ENCODE measurements at regions not wholly inside any gene's neighbourhood (a gene's known extent, or its start where the extent isn't known, plus 50 kb on each side); places are given as distances from the start of the nearest gene placed in this dataset.

DNA sequence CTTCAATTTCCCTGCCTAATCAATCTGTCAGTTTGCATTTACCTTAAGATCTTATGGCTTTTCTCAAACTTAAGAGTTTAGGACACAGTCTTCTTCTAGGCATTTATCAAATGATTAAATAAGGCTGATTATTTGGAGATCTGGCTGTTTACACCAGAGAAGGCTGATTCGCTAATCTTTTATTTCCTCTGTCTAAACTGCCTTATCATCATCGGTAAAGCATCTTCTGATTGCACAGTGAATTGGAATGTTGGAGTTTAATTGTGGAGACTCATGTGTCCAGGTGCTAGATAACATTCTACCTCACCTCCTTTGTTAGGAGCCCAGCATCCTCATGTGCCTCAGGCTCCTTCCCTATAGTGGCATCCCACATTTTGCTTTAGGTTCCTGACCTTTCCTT, 100.3 kb upstream of the DDIT4L start:
- Histone ChIP-seq H3K27me3 (ENCODE audit: insufficient read depth, low read length) (no peaks in the 10 kb centered on the region), H3K9me3 (ENCODE audit: control insufficient read depth in 1 of 2, insufficient read depth in 1 of 2, low read depth in 1 of 2, low read length in 2 of 2) (no peaks in the 10 kb centered on the region), H3K79me2 (ENCODE audit: insufficient read depth, low read length) (no peaks in the 10 kb centered on the region), H3K9ac (ENCODE audit: low read length) (no peak overlapping the region), H3K4me2 (ENCODE audit: low read length) (no peak overlapping the region), H3K9me2 (ENCODE audit: insufficient read depth) (no peaks in the 10 kb centered on the region), H4K20me1 (ENCODE audit: insufficient read depth) (no peaks in the 10 kb centered on the region), H3K4me1 (ENCODE audit: control insufficient read depth in 1 of 2, insufficient read depth in 2 of 2, low read length in 2 of 2) (peaks cover 0 to 7% of the 10 kb centered on the region in 2 experiments; a peak in 1 of 4 replicates), H3K27ac (ENCODE audit: low read depth, low read length) (no peak overlapping the region), H2AFZ (ENCODE audit: low read depth, low read length, poor library complexity, severe bottlenecking) (no peak overlapping the region), H3K4me3 (replicated peaks in 1 of 2; ENCODE audit: low read depth in 1 of 2, low read length in 2 of 2) (no peak overlapping the region), H3K36me3 (ENCODE audit: control insufficient read depth in 1 of 2, insufficient read depth in 2 of 2, low read length in 2 of 2) (no peaks in the 10 kb centered on the region)
- no TSS peak for BruUV-seq (replicated peaks)
- POLR2A ChIA-PET: interaction anchor here (1.0 kb wide), 1 partner anchor 8 kb away, joined by 3 read pairs; no protein-coding TSS in a partner anchor
- ATAC-seq (no peak), DNase-seq (ENCODE audit: low read depth, low spot score) (no peak)
- intact Hi-C loops (cut with micrococcal nuclease): no loop called here
- CTCF ChIA-PET: no interaction called here
- RAD21 ChIA-PET (ENCODE audit: low non-redundant PET in 1 of 2, low total read pairs in 2 of 2, uncharacterized antibody in 2 of 2, unreplicated experiment in 2 of 2): no interaction called here
- no peak for TF ChIP-seq EZH2phosphoT487 (IDR thresholded peaks at IDR 0.05; ENCODE audit: borderline replicate concordance)
- no peak for TF ChIP-seq ZNF274 (IDR thresholded peaks at IDR 0.05; ENCODE audit: low read depth, low read length)
- TF ChIP-seq, protein P1, sequence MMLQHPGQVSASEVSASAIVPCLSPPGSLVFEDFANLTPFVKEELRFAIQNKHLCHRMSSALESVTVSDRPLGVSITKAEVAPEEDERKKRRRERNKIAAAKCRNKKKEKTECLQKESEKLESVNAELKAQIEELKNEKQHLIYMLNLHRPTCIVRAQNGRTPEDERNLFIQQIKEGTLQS (IDR thresholded peaks at IDR 0.05): no peak
- TF ChIP-seq YY1 (IDR thresholded peaks at IDR 0.05; ENCODE audit: extremely low read depth, insufficient replicate concordance, low read depth, low read length): no peak
- TF ChIP-seq EZH2 (IDR thresholded peaks at IDR 0.05): no peak
- no peak for TF ChIP-seq POLR2AphosphoS5 (IDR thresholded peaks at IDR 0.05; ENCODE audit: low read depth, low read length)
- no peak for TF ChIP-seq TCF7L2 (IDR thresholded peaks at IDR 0.05; ENCODE audit: borderline replicate concordance, extremely low read depth, insufficient read depth, insufficient read length)

DNA sequence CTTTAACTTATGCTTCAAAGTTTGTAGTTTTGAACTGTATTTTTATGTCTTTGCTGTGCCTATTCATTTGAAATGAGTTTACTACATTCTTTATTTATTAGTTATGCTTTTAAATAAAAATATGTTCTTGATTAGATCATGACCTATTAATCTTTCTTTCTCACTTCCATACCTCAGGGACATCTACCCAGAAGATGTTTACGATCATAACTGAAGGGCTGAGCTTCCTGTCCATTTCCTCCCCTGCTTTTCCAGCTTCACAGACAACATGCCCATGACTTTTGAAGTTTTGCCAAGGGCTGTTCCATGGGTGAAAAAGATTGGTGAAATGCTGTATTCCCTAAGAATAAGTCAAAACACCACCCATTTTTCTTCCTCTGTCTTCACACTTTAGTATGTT, 99.7 kb upstream of the DDIT4L start:
- DNase-seq (ENCODE audit: low read depth, low spot score): no peak
- no peaks in the 10 kb centered on the region for H3K36me3 ChIP-seq (ENCODE audit: control insufficient read depth in 1 of 2, insufficient read depth in 2 of 2, low read length in 2 of 2)
- no peak overlapping the region for H2AFZ ChIP-seq (ENCODE audit: low read depth, low read length, poor library complexity, severe bottlenecking)
- no peak overlapping the region for H3K4me3 ChIP-seq (replicated peaks in 1 of 2; ENCODE audit: low read depth in 1 of 2, low read length in 2 of 2)
- ChIA-PET POLR2A (no interaction called here), CTCF (no interaction called here), RAD21 (ENCODE audit: low non-redundant PET in 1 of 2, low total read pairs in 2 of 2, uncharacterized antibody in 2 of 2, unreplicated experiment in 2 of 2) (no interaction called here)
- H3K4me2 ChIP-seq (ENCODE audit: low read length): no peak overlapping the region
- peak; percentile 10 for TF ChIP-seq TCF7L2 (IDR thresholded peaks at IDR 0.05; ENCODE audit: borderline replicate concordance, extremely low read depth, insufficient read depth, insufficient read length)
- no peak for TF ChIP-seq SRF (IDR thresholded peaks at IDR 0.05; ENCODE audit: low read depth)
- H3K9me3 ChIP-seq (ENCODE audit: control insufficient read depth in 1 of 2, insufficient read depth in 1 of 2, low read depth in 1 of 2, low read length in 2 of 2): no peaks in the 10 kb centered on the region
- H3K4me1 ChIP-seq (ENCODE audit: control insufficient read depth in 1 of 2, insufficient read depth in 2 of 2, low read length in 2 of 2): peaks cover 0 to 6% of the 10 kb centered on the region in 2 experiments; a peak in 1 of 4 replicates
- no peaks in the 10 kb centered on the region for H3K27me3 ChIP-seq (ENCODE audit: insufficient read depth, low read length)
- intact Hi-C loops (cut with micrococcal nuclease): no loop called here
- no TSS peak for BruUV-seq (replicated peaks)
- no peaks in the 10 kb centered on the region for H3K79me2 ChIP-seq (ENCODE audit: insufficient read depth, low read length)
- H3K9me2 ChIP-seq (ENCODE audit: insufficient read depth): no peaks in the 10 kb centered on the region
- no peak overlapping the region for H3K27ac ChIP-seq (ENCODE audit: low read depth, low read length)
- ATAC-seq: no peak
- no peak overlapping the region for H3K9ac ChIP-seq (ENCODE audit: low read length)
- H4K20me1 ChIP-seq (ENCODE audit: insufficient read depth): no peaks in the 10 kb centered on the region
